LNCAP (cell line): ENCODE measurements at regions not wholly inside any gene's neighbourhood (a gene's known extent, or its start where the extent isn't known, plus 50 kb on each side); places are given as distances from the start of the nearest gene placed in this dataset.

ENCODE experiments used
- TF ChIP-seq, protein P1 (sequence below): fragments of 450-650 bp; IDR thresholded peaks from 2 replicates; pipeline ENCODE4 v1.5.1; 2017; ENCODE audit warnings: mild to moderate bottlenecking

DNA sequence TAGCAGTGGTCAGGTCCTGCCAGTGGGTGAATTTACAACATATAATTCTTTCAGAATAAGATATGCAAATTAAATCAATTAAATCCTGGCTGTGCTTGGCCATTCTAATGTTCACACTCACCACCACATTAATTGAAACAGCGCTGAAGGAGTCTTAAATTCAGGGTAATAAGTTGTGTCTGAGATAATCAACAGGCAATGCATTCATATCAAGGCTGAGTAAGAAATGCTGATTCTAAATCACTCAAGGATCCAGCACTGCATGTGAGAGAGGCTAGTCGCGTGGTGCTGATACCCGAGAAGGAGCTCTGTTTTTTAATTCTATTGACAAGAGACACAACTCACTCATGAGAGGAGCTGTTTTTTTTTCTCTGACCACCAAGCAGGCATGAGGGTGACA lies 588.8 kb upstream of the ADAMTS9 start:
- TF ChIP-seq, protein P1, sequence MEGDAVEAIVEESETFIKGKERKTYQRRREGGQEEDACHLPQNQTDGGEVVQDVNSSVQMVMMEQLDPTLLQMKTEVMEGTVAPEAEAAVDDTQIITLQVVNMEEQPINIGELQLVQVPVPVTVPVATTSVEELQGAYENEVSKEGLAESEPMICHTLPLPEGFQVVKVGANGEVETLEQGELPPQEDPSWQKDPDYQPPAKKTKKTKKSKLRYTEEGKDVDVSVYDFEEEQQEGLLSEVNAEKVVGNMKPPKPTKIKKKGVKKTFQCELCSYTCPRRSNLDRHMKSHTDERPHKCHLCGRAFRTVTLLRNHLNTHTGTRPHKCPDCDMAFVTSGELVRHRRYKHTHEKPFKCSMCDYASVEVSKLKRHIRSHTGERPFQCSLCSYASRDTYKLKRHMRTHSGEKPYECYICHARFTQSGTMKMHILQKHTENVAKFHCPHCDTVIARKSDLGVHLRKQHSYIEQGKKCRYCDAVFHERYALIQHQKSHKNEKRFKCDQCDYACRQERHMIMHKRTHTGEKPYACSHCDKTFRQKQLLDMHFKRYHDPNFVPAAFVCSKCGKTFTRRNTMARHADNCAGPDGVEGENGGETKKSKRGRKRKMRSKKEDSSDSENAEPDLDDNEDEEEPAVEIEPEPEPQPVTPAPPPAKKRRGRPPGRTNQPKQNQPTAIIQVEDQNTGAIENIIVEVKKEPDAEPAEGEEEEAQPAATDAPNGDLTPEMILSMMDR, result no peak

DNA sequence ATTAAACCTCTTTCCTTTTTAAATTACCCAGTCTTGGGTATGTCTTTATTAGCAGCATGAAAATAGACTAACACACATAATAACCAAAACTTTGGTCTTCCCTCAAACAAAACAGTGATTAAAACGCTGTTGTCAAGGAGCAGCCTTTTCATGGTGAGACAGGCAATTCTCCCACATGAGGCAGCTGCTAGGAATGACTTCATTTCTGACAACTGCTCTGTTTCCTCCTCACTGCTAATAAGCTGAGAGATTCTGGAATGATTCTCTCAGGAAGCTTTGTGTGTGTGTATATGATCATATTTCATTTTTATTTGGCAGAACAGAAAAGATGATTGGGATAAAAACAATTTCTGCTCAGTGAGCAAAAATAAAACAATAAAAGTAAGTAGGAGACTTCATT lies 580.6 kb upstream of the ADAMTS9 start:
- TF ChIP-seq, protein P1, result no peak

DNA sequence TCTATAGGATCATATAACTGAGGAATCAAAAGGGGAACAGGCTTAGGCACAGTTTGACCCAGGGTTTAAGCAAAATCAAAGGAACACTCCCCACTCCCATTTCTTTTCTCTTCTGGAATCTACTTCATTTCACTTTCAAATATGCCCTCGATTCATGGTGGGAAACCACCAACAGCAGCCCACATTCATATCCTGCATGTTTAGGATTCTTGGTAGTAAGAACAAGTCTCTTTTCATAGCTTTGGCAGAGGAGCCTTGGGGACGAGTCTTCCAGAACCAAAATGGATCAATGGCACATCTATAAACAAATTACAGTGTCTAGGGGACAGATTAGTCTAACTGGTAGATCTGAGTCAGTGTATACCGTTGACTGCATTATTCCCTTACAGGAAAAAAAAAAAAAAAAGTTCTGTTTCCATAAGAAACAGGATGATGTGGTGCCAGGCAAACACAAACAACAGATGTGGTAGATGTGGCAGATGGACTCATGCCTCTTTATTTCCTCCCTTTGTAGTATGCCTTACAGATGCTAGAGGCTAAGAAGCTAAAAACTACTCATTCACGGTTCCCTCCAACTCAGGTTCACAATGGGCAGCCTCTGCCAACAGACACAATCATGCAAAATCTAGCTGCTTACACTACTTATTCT lies 578.3 kb upstream of the ADAMTS9 start:
- TF ChIP-seq, protein P1, result no peak

DNA sequence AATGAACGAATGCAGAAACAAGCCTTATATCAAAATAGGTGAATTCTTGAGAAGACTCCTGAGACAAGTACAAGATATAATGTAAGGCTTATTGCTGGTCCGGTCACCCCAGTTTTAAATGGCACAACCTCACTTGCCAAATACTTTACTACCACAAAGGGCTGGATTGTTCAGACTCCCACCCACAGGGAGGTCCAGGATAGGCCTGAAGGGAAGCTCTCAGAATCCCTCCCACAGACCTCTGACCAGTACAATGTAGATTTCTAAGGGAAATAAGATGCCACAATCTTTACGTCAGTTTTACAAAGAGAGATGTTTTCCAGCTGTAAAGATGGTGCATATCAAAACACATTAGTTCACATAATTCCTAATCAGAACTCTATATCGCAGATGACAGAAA lies 577.7 kb upstream of the ADAMTS9 start:
- TF ChIP-seq, protein P1, result no peak

DNA sequence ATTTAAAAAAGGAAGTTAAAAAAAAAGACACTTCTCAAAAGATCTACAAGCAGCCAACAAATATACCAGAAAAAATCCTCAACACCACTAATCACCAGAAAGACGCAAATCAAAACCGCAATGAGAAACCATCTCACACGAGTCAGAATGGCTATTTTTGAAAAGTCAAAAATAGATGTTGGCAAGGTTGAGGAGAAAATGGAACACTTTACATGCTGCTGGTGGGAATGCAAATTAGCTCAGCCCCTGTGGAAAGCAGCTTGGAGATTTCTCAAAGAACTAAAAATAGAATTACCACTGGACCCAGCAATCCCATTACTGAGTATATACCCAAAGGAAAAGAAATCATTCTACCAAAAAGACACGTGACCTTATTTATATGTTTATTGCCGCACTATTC lies 574.7 kb upstream of the ADAMTS9 start:
- TF ChIP-seq, protein P1, result no peak

DNA sequence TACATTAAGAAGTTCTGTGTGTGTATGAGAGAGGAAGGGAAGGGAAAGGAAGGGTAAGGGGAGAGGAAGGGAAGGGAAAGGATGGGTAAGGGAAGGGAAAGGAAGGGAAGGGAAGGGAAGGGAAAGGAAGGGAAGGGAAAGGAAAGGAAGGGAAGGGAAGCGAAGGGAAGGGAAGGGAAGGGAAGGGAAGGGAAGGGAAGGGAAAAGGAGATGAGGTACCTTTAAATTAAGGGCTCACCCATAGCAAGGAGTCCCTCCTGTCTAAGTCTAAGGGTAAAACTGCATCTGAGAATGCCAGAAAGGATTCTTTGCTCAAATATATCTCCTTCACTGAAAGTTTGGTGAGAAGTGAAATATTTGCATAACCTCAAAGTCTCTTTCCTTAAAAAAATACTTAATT lies 572.1 kb upstream of the ADAMTS9 start:
- TF ChIP-seq, protein P1, result no peak

DNA sequence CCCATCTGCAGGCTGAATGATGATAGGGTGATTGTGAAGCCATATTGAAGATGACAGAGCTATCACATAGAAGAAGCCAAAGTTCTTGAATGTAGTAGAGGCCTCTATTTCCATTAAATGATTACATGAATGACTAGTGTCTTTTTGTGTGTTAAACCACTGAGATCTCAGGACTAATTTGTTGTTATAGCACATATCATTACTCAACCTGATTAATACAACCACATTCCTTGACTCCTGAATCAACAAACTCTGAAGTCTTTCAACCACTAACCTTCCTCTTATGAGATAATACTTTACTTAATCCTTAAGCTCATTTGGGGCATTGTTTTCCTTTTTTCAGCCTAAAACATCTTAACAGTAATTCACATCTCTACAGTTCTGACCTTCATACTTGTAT lies 564.5 kb upstream of the ADAMTS9 start:
- TF ChIP-seq, protein P1, result no peak

DNA sequence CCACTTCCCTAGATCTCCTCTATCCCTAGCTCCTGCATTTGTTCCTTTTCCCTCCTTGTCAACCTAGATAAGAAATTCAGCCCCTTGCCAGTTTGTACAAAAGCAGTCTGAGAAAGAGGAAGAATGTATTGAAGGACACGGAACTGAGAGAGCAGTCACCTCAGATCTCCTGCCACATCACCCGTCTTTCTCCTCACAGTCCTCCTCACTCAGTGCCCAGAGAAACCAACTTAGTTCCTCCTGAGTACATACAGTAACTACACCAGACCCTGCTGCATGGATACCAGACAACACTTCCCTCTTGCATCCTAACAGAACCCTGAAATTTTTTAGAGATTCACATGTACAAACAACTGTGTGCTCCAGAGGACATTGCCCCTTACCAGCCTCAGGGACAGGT lies 563.6 kb upstream of the ADAMTS9 start:
- TF ChIP-seq, protein P1, result no peak
